ENCODE measurements at regions not wholly inside any gene's neighbourhood (a gene's known extent, or its start where the extent isn't known, plus 50 kb on each side); places are given as distances from the start of the nearest gene placed in this dataset.
"Not testable (repeated sequence)": the region's sequence is repeated elsewhere in the genome, so short reads cannot be mapped to it uniquely, and the experiment has no call there.

DNA sequence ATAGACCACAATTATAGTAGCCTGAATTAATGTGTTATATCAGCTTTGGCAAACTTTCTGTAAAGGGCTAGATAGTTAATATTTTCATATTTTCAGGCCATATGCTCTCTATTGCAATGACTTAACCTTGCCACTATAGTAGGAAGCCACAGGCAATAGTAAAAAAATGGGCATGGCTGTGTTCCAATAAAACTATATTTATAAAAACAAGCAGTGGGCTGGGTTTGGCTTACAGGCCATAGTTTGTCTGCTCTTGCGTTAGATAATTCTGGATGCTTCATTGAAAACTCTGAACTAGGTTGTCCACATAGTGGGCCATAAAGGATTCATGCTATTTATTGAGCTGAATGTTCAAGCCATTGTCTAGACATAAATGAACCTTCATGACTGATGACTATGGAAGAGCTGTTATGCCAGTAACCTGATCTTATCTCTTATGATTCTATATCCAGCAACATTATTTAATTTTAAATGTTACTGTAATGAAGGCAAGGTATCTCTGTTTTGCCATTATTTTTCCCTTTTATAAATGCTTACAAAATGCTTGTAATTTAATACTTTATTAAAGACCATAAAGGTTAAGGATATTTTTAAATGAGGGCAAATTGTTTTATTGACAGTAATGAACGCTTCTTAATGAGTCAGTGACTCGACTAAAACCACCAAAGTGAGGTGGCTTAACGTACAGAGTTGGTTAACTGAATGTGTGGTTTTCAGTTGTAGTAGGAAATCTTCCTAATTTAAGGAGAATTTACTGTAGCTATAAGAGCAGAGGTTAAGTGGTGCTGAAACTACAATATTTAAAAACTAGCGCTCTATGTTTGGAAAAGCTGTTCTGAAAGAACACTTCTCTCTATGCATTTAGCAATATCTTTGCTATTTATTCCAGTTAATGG, 560.6 kb downstream of the PRR16 start:
- Histone ChIP-seq H3K4me3 (ENCODE audit: insufficient read depth, low read depth, low read length) (no peak overlapping the region), H3K27me3 (ENCODE audit: control insufficient read depth, insufficient read depth, low read length) (no peaks in the 10 kb centered on the region), H3K36me3 (replicated peaks; ENCODE audit: control insufficient read depth, insufficient read depth, low read length) (no peaks in the 10 kb centered on the region)
- no peak for DNase-seq

DNA sequence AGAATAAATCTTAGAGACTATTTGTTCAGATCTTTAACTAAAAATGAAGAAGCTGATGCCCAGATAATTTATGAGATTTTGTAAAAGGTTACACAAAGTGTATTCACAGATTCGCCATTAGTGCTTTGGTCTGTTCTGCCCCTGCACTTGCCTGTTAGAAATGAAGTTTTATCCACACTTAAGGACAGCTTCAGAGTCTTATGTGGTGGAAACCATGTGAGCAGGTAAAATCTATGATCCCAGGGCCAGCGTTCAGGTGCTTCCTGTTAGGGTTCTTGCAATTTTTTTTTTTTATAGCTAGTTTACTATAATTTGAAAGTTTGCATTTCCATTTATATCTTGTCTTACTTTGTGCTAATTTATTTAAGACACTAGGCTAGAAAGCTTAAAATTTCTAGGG, 561.6 kb downstream of the PRR16 start:
- H3K36me3 ChIP-seq (replicated peaks; ENCODE audit: control insufficient read depth, insufficient read depth, low read length) = no peaks in the 10 kb centered on the region
- no peak for DNase-seq

GRCh38 chr5:121027636-121028035, 563.5 kb downstream of the PRR16 start:
- no peak overlapping the region for H3K4me3 ChIP-seq (ENCODE audit: insufficient read depth, low read depth, low read length)
- H3K27me3 ChIP-seq (ENCODE audit: control insufficient read depth, insufficient read depth, low read length) = no peaks in the 10 kb centered on the region
- DNase-seq = no peak
- H3K36me3 ChIP-seq (replicated peaks; ENCODE audit: control insufficient read depth, insufficient read depth, low read length) = no peaks in the 10 kb centered on the region

More for the DNA sequence above, 561.6 kb downstream of the PRR16 start:
- no peak overlapping the region for H3K4me3 ChIP-seq (ENCODE audit: insufficient read depth, low read depth, low read length)
- H3K27me3 ChIP-seq (ENCODE audit: control insufficient read depth, insufficient read depth, low read length) = no peaks in the 10 kb centered on the region

- no peaks in the 10 kb centered on the region for H3K27me3 ChIP-seq (ENCODE audit: control insufficient read depth, insufficient read depth, low read length)
- H3K4me3 ChIP-seq (ENCODE audit: insufficient read depth, low read depth, low read length) = no peak overlapping the region
- DNase-seq = no peak
- H3K36me3 ChIP-seq (replicated peaks; ENCODE audit: control insufficient read depth, insufficient read depth, low read length) = no peaks in the 10 kb centered on the region
Observed at GRCh38 chr5:121029536-121030245, 565.6 kb downstream of the PRR16 start.

DNA sequence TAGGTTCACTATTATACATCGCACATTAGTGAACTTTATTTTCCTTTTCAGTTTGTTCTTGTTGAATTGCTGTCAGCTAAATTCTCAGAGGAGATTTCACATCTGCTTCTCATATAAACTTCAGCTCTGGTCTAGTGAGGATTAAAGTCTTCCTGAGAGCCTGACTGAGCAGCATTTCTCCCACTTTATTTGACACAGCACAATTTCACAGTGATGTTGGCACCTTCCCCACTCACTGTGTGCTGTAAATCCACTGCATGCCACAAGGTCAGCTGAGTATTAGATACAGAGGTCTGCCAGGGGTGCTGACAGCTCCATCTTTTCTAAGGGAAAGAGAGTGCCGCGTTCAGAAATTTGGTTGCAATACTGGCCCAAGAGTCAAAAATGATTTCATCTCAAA, 567.4 kb downstream of the PRR16 start:
- no peak for DNase-seq
- no peak overlapping the region for H3K4me3 ChIP-seq (ENCODE audit: insufficient read depth, low read depth, low read length)
- no peaks in the 10 kb centered on the region for H3K27me3 ChIP-seq (ENCODE audit: control insufficient read depth, insufficient read depth, low read length)
- H3K36me3 ChIP-seq (replicated peaks; ENCODE audit: control insufficient read depth, insufficient read depth, low read length) = no peaks in the 10 kb centered on the region

DNA sequence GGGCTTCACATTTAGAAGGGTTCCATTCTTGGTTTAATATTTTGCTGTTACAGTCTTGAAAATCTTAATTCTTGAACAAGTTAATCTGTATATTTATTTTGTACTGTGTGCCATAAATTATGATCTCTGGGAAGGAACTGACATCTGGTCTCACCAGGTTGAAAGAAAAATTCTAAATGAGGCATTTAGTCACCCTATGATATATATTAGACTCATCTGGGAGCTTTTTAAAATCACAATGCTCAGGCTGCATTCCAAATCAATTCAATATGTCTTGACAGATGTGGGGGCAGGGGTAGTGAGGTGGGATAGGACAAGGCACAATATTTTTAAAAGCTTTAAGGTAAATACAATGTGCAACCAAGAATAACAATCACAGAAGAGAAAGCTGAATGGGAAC, 569.2 kb downstream of the PRR16 start:
- Histone ChIP-seq H3K27me3 (ENCODE audit: control insufficient read depth, insufficient read depth, low read length) (no peaks in the 10 kb centered on the region), H3K36me3 (replicated peaks; ENCODE audit: control insufficient read depth, insufficient read depth, low read length) (no peaks in the 10 kb centered on the region), H3K4me3 (ENCODE audit: insufficient read depth, low read depth, low read length) (no peak overlapping the region)
- no peak for DNase-seq

DNA sequence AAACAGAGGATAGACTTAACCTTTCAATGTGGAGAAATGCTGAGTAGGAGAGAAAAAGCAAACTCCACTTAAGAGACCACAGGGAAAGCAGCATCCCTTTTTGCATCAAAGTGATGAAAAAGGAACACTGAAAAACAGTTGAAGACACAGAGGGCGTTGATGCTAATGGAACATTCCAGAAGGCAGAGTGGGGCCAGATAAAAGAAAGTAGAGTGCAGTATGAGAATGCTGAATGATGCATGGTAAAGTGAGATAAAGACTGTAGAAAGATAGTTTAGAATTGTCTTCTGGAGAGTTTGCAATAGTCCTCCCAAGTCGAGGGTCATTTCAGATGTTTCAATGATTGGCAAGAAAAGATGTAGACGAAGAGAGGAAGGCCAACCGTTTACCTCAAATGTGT, 574.3 kb downstream of the PRR16 start:
- Histone ChIP-seq H3K4me3 (ENCODE audit: insufficient read depth, low read depth, low read length) (no peak overlapping the region), H3K36me3 (replicated peaks; ENCODE audit: control insufficient read depth, insufficient read depth, low read length) (no peaks in the 10 kb centered on the region), H3K27me3 (ENCODE audit: control insufficient read depth, insufficient read depth, low read length) (no peaks in the 10 kb centered on the region)
- DNase-seq = no peak

- no peaks in the 10 kb centered on the region for H3K36me3 ChIP-seq (replicated peaks; ENCODE audit: control insufficient read depth, insufficient read depth, low read length)
- H3K27me3 ChIP-seq (ENCODE audit: control insufficient read depth, insufficient read depth, low read length) = no peaks in the 10 kb centered on the region
- no peak for DNase-seq
Observed at GRCh38 chr5:121049971-121050370, 585.9 kb downstream of the PRR16 start.

DNA sequence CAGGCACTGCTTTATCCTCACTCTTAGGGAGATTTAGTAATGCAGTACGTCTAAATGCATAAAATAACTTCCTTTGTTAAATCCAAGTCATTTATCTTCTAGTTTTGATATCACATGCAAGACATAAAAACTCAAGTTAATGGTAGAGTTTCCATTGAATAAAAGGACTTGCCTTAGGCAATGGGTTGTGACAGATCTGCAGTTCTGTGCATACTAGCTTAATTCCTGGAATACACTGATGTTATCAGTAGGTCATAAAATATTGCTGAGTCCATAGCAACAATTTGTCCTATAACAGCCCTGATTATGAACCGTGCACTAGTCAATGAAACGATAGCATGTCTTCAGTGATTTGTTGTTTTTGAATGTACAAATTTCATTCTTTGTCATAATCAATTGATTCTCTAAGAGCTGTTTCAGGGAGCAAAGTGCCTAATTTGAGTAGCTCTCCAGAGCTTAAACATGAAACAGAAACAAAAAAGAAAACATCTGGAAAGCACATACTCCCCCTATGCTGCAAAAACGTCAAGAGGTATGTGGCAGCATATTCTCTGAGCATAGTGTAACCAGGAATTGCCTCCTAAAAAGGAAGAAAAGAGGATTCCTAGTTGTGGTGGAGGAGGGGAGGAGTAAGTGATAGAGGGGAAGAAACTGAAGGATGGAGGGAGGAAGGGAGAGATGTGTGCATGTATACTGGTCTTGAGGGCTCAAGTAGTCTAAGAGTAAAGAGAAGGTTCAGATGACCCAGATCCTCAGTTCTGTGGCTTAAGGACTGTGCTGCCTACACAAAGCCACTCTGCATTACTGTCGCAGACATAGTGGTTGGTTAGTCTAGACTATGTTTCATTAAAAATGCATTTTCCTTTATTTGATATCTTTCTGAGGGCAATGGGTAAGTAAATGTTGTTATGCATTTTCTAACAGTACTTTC, 589.2 kb downstream of the PRR16 start:
- no peaks in the 10 kb centered on the region for H3K27me3 ChIP-seq (ENCODE audit: control insufficient read depth, insufficient read depth, low read length)
- H3K4me3 ChIP-seq (ENCODE audit: insufficient read depth, low read depth, low read length) = no peak overlapping the region
- no peaks in the 10 kb centered on the region for H3K36me3 ChIP-seq (replicated peaks; ENCODE audit: control insufficient read depth, insufficient read depth, low read length)
- DNase-seq = no peak

More at GRCh38 chr5:121049971-121050370, 585.9 kb downstream of the PRR16 start:
- H3K4me3 ChIP-seq (ENCODE audit: insufficient read depth, low read depth, low read length) = no peak overlapping the region

GRCh38 chr5:121055586-121055985, 591.5 kb downstream of the PRR16 start:
- Histone ChIP-seq H3K36me3 (replicated peaks; ENCODE audit: control insufficient read depth, insufficient read depth, low read length) (no peaks in the 10 kb centered on the region), H3K4me3 (ENCODE audit: insufficient read depth, low read depth, low read length) (no peak overlapping the region), H3K27me3 (ENCODE audit: control insufficient read depth, insufficient read depth, low read length) (no peaks in the 10 kb centered on the region)
- DNase-seq = no peak

DNA sequence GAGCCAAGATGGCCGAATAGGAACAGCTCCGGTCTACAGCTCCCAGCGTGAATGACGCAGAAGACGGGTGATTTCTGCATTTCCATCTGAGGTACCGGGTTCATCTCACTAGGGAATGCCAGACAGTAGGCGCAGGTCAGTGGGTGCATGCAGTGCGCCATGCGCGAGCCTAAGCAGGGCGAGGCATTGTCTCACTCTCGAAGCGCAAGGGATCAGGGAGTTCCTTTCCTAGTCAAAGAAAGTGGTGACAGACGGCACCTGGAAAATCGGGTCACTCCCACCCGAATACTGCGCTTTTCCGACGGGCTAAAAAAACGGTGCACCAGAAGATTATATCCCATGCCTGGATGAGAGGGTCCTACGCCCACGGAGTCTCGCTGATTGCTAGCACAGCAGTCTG, 600.1 kb downstream of the PRR16 start:
- H3K4me3 ChIP-seq (ENCODE audit: insufficient read depth, low read depth, low read length) = peak overlapping the region; percentile 27
- H3K27me3 ChIP-seq (ENCODE audit: control insufficient read depth, insufficient read depth, low read length); DNase-seq; H3K36me3 ChIP-seq (replicated peaks; ENCODE audit: control insufficient read depth, insufficient read depth, low read length): not testable (repeated sequence)

GRCh38 chr5:121086671-121087070, 622.6 kb downstream of the PRR16 start:
- H3K4me3 ChIP-seq (ENCODE audit: insufficient read depth, low read depth, low read length) = no peak overlapping the region
- H3K36me3 ChIP-seq (replicated peaks; ENCODE audit: control insufficient read depth, insufficient read depth, low read length) = no peaks in the 10 kb centered on the region
- no peak for DNase-seq
- H3K27me3 ChIP-seq (ENCODE audit: control insufficient read depth, insufficient read depth, low read length) = no peaks in the 10 kb centered on the region

GRCh38 chr5:121087560-121087959, 623.5 kb downstream of the PRR16 start:
- no peak for DNase-seq
- Histone ChIP-seq H3K27me3 (ENCODE audit: control insufficient read depth, insufficient read depth, low read length) (no peaks in the 10 kb centered on the region), H3K36me3 (replicated peaks; ENCODE audit: control insufficient read depth, insufficient read depth, low read length) (no peaks in the 10 kb centered on the region), H3K4me3 (ENCODE audit: insufficient read depth, low read depth, low read length) (no peak overlapping the region)

DNA sequence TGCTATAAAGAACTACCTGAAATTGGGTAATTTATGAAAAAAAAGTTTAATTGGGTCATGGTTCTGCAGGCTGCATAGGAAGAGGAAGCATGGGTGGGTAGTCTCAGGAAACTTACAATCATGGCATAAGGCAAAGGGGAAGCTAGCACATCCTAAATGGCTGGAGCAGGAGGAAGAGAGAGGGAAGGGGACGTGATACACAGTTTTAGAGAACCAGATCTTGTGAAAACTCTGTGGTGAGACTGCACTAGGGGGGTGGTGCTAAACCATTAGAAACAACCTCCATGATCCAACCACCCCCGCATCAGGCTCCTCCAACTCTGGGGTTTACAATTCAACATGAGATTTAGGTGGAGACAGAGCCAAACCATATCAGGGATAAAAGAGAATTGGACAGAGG, 624.2 kb downstream of the PRR16 start:
- Histone ChIP-seq H3K27me3 (ENCODE audit: control insufficient read depth, insufficient read depth, low read length) (no peaks in the 10 kb centered on the region), H3K4me3 (ENCODE audit: insufficient read depth, low read depth, low read length) (no peak overlapping the region), H3K36me3 (replicated peaks; ENCODE audit: control insufficient read depth, insufficient read depth, low read length) (no peaks in the 10 kb centered on the region)
- no peak for DNase-seq
